Forelimb muscle (tissue), 1 donor: ENCODE measurements at regions not wholly inside any gene's neighbourhood (a gene's known extent, or its start where the extent isn't known, plus 50 kb on each side); places are given as distances from the start of the nearest gene placed in this dataset.
A peak's percentile ranks its signal among the peaks of the same experiment; 100 is the strongest.
"Not testable (repeated sequence)": the region's sequence is repeated elsewhere in the genome, so short reads cannot be mapped to it uniquely, and the experiment has no call there.

ENCODE experiments used
- DNase-seq: peaks from one replicate; pipeline ENCODE4 v3.0.0-alpha.2; 2013; ENCODE audit warnings: low read depth

- DNase-seq: no peak
Observed at GRCh38 chr2:225837328-225837727, 437.8 kb downstream of the NYAP2 start.

DNA sequence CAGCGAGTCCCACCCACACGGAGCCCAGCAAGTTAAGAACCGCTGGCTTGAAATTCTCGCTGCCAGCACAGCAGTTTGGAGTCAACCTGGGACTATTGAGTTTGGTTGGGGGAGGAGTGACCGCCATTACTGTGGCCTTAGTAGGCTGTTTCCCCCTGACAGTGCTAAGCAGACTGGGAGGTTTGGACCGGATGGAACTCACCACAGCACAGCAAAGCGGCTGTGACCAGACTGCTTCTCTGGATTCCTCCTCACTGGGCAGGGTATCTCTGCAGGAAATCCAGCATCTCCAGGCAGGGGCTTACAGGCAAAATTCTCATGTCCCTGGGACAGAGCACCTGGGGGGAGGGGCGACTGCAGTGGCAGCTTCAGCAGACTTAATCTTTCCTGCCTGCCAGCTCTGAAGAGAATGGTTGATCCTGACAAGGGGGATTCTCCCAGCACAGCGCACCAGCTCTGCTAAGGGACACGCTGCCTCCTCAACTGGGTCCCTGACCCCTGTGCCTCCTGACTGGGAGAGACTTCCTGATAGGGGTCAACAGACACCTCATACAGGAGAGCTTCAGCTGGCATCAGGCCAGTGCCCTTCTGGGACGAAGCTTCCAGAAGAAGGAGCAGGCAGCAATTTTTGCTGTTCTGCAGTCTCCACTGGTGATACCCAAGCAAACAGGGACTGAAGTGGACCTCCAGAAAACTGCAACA is 425.4 kb downstream of the NYAP2 start:
- DNase-seq: no peak

DNA sequence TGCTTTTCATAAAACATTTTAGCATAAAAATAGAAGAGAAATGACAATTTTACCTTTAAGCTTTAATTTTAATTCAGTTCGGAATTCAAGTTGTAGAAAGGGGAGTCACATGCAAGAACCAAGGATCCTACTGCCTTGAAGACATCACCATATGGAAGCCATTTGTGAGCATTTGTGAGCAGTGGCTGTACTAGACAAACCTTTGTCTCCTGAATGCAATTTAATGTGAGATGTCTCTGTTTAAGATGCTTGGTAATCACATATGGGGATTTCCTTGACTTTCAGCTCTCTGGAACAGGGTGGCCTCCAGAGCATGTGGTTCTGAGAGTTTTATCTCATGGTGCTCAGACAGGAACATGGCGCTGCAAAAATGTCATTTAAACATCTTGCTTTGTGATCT is 421.8 kb downstream of the NYAP2 start:
- DNase-seq: no peak

DNA sequence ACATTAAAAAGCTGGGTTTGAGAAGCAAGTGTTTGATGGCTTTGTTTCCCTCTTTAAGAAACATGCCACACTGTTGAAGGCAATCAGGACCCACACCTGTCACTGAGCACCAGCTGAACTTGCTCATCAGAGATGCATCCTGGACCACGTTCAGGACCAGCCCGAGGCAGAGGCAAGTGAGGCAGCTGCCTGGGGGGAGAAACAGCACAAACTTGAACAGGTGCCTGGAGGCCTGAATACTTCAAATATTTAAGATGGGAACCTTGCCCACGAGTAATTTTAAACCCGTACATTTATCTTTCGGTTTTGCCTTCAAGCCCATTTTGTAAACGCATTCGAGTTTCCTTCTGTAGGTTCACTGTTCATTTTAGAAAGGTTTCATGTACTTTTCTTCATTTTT is 421.3 kb downstream of the NYAP2 start:
- DNase-seq: no peak

DNA sequence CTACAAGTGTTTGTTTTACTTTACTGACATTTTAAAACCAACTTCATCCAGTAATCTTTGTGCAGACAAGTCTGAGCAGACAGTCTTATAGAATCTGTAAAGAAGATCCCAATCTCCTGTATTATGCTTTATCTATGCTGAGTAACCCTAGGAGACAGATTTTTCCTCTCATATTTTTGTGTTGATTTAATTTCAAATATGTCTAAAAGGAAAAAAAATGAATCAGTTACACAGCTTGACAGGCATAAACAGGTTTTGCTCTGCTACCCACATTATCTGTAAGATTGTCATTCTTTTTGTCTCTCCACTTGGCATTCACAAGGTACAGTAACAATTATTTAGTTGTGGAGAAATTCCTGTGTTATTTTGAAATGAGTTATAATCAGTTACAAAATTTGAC is 415.0 kb downstream of the NYAP2 start:
- DNase-seq: no peak

GRCh38 chr2:225806105-225806504 is 406.6 kb downstream of the NYAP2 start:
- no peak for DNase-seq

- not testable (repeated sequence) for DNase-seq
Observed at GRCh38 chr2:225802076-225802475, 402.6 kb downstream of the NYAP2 start.

DNA sequence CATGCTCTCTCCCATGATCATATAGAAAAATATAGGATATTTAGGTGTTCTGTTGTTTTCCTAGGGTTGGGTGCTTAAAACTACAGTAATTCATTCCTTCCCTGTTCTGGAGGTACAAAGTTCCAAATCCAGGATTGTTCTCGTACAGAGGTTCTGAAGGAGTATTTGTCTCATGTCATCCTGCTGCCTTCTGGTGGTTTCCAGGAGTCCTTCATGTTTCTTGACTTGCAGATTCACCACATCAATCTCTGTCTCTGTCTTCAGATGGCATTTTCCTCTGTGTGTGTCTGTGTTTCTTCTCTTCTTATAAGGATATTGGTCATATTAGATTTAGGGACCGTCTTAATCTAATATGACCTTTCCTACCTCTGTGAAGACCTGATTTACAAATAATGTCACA is 397.9 kb downstream of the NYAP2 start:
- no peak for DNase-seq

DNA sequence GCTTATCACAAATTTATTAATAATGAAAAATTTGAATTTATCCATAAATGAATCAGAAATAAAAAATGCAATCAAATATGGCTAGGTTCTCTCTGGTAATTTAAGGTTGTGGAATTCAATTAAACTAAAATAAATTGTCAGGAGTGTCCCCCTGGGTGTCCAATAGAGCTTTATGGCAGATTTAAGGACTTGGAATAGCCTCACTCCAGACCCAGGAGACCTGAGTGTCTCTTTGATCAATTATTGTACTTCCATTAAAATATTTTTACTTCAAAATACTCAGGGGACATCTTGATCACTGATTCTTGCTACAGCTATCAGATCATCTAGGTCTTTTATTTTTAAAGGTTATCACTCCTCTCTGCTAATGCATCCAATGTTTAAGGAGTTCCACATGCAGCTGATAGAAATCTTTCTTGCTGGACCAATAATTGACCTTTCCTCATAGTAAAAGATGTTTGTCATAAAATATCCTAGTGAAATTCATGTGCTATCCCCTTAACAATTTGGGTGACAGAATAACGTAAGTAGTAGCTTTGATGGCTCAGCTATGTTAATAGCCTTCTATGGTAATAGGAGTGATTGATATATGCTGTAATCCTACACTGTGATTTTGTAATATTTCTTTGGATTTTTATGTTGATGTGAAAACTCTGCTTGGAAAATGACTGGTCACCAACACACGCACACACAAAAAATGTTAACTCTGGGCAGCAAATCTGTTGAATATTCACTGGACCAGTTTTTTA is 395.3 kb downstream of the NYAP2 start:
- DNase-seq: no peak

- DNase-seq: no peak
Observed at GRCh38 chr2:225793736-225794550, 394.4 kb downstream of the NYAP2 start.

DNA sequence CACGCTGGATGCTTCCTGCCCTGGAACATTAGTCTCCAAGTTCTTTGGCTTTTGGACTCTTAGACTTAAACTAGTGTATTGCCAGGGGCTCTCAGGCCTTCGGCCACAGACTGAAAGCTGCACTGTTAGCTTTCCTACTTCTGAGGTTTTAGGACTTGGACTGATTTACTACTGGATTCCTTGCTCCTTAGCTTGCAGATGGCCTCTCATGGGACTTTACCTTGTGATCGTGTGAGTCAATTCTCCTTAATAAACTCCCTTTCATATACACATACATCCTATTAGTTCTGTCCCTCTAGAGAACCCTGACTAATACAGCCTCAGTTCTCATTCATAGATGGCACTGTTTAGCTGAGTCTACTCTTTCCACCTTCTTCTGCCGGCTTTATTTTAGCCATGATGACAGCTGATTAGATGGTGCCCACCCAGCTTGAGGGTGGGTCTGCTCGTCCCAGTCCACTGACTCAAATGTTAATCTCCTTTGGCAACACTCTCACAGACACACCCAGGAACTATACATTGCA is 389.1 kb downstream of the NYAP2 start:
- DNase-seq: no peak

GRCh38 chr2:225787497-225787896 is 388.0 kb downstream of the NYAP2 start:
- no peak for DNase-seq

GRCh38 chr2:225781991-225782390 is 382.5 kb downstream of the NYAP2 start:
- no peak for DNase-seq

DNA sequence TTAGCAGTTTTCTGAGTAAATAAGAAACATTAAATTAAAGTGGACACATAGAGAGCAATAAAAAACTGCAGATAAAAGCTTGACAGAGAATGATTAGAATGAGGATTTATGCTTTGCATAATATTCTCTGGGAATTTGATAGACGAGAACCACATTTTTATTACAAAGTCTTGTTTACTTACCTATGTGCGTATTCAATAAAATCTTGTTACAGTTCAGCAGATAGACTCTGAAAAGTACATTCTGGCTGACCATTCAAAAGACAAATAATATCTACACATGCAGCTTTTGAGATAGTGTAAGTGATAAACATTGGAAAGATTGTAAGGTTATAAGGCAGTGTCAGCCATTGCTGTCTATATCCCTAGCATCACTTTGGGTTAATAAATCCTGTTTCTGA is 381.6 kb downstream of the NYAP2 start:
- DNase-seq: no peak

GRCh38 chr2:225779829-225780228 is 380.3 kb downstream of the NYAP2 start:
- no peak for DNase-seq

DNA sequence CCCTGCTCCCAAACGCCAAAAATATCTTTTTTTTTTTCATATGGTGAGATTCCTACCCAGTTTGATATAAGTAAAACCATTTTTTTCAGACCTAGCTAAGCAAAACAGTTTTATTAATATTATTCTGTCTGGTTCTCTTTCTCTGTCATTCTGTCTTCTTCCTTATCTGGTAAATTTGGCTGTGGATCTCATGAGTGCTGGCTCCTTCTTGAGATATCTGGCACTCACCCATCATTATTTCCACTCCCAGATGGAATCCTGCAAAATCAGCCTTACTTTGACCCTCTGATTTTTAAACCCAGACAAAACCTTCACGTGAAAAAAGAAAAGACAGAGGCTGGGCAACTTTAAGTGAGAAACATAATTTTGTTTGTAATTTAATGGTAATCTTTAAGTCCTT is 373.6 kb downstream of the NYAP2 start:
- no peak for DNase-seq

DNA sequence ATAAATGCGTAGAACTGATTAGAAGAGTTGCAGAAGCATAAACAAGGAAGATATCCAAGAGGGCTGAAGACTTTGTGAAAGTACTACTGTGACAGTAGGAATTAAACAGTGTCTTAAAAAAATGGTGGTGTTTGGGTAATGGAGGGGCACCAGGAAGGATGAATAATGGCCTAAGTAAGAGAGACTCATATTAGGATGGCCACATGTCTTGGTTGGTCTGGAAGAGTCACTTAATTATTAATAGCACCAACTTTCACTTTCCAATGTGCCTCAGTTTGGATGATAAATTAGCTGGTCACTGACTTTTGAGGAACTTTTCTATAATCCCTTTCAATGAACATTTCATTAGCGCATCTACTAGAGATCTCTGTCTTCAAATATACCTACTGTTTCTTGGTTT is 372.2 kb downstream of the NYAP2 start:
- no peak for DNase-seq

- DNase-seq: no peak
Observed at GRCh38 chr2:225768741-225769140, 369.2 kb downstream of the NYAP2 start.

DNA sequence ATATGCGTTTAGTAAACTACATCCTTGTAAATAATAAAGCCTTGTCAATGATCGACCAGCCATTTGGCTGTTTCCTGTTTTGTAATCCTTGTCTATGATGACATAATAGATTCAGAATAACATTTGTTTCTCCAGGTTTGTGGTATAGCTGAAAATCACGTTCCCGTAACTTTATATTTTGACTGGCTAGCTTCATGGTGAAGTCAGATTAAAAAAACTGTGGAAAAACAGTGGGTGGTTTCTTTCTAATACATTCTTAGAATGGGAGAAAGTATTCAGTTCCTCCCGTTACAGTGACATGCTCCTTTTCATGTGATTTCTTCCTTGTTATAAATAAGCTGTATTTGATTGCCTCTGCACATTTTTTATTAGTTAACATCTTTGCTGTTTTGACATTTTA is 366.9 kb downstream of the NYAP2 start:
- no peak for DNase-seq

DNA sequence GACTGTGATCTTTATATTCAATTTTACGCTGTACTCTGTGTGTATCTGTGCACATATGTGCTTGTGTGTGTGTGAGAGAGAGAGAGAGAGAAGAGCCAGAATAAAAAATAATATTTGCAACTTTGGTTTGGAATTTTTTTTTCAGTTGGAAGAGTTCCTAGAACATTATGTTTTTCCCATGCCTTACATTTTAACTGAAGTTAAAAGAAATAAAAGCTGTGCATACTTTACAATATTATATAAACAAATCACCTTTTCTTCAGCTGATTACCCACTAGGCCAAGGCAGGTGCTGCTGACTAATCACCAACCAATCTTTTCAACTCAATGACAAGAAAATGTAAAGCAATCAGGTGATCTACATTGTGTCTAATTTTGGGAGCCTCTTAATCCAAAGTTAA is 366.3 kb downstream of the NYAP2 start:
- peak; percentile 26 for DNase-seq

- no peak for DNase-seq
Observed at GRCh38 chr2:225764346-225764745, 364.8 kb downstream of the NYAP2 start.

DNA sequence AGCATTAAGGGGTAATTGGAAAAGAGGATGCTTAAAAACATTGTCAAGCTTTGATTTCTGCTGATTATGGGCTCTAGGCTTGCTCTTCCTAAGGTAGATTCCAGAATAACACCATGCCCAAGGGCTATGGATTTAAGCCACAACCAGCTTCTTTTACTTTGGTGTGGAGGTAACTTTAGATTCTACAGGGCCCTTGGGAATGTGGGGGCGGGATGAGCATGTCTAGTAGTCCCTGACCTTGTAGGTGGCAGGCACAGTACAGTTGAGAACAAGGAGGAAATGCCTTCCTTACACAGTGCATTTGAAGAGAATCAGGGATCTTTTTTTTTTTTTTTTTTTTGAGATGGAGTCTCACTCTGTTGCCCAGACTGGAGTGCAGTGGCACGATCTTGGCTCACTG is 364.2 kb downstream of the NYAP2 start:
- DNase-seq: no peak
